Erythroblast (primary cell): ENCODE measurements at regions not wholly inside any gene's neighbourhood (a gene's known extent, or its start where the extent isn't known, plus 50 kb on each side); places are given as distances from the start of the nearest gene placed in this dataset.

Source experiments
- DNase-seq, 2 experiments: peaks; one replicate each; lab custom pipeline; 2025; lab: John Stamatoyannopoulos, UW
- GATA1 ChIP-seq: IDR thresholded peaks from 2 replicates; pipeline ENCODE4 v1.6.1; 2011; ENCODE audit warnings: low read depth, mild to moderate bottlenecking, control low read depth, low read length, moderate library complexity
- POLR2A ChIP-seq: IDR thresholded peaks from 2 replicates; pipeline ENCODE4 v1.6.1; 2011; ENCODE audit warnings: mild to moderate bottlenecking, low read length

DNA sequence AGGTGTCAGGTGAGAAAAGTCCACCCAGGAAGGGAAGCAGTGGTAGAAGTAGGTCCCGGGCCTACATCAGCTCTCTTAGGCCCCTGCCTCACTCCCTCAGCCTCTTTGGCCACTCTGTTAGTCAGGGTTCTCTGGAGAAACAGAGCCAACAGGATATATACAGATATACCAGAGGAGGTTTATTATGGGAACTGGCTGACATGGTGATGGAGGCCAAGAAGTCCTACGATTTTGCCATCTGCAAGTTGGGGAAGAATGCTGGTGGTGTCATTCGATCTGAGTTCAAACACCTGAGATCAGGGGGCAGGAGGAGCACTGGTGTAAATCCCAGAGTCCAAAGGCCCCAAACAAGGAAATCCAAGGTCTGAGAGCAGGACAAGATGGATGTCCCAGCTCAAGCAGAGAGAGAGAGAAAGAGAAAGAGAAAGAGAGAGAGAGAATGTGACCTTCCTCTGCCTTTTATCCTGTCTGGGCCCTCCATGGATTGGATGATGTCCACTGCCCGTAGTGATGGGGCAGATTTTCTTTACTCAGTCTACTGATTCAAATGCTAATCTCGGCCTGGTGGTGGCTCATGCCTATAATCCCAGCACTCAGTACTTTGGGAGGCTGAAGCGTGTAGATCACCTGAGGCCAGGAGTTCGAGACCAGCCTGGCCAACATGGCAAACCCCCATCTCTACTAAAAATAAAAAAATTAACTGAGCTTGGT, 111.1 kb upstream of the MYCN start:
- TF ChIP-seq GATA1 (no peak), POLR2A (no peak)

GRCh38 chr2:15829985-15830384, 110.4 kb upstream of the MYCN start:
- no peak for TF ChIP-seq POLR2A
- no peak for TF ChIP-seq GATA1
- DNase-seq, result no peak

More for the DNA sequence above, 111.1 kb upstream of the MYCN start:
- no peak for DNase-seq

DNA sequence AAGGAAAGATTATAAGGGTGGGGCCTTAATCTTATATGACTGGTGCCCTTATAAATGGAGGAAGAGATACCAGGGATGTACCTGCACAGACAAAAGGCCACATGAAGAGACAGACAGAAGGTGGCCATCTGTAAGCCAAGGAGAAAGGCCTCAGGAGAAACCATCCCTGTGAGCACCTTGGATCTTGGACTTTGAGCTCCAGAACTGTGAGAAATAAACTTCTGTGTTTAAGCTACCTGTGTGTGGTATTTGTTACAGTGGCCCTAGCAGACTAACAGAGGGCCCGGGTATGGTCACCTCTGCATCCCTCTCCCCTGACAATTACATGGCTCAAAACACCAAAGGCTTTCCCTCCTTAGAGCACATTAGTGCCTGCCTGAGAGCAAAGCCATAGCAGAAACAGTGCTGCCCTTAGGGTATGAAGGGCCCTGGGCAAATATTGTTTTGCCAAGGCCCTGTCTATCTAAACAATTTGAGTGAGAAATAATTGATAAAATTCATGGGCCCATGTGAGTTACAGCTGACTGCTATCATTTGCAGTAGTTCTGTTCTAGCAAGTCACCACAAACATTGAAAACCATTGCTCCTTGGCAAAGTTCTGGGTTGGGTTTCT, 109.3 kb upstream of the MYCN start:
- no peak for TF ChIP-seq POLR2A
- TF ChIP-seq GATA1, result no peak
- DNase-seq, result no peak

GRCh38 chr2:15832030-15832709, 108.2 kb upstream of the MYCN start:
- TF ChIP-seq GATA1, result no peak
- no peak for TF ChIP-seq POLR2A
- DNase-seq, result no peak

- no peak for TF ChIP-seq POLR2A
- TF ChIP-seq GATA1, result no peak
- DNase-seq, result no peak
These were observed 107.3 kb upstream of the MYCN start for GRCh38 chr2:15832849-15833680.

- TF ChIP-seq POLR2A (no peak), GATA1 (no peak)
These were observed 106.6 kb upstream of the MYCN start for GRCh38 chr2:15833731-15834130.

GRCh38 chr2:15834381-15835031, 105.8 kb upstream of the MYCN start:
- DNase-seq, result no peak
- no peak for TF ChIP-seq POLR2A
- TF ChIP-seq GATA1, result no peak

More at GRCh38 chr2:15833731-15834130, 106.6 kb upstream of the MYCN start:
- no peak for DNase-seq

DNA sequence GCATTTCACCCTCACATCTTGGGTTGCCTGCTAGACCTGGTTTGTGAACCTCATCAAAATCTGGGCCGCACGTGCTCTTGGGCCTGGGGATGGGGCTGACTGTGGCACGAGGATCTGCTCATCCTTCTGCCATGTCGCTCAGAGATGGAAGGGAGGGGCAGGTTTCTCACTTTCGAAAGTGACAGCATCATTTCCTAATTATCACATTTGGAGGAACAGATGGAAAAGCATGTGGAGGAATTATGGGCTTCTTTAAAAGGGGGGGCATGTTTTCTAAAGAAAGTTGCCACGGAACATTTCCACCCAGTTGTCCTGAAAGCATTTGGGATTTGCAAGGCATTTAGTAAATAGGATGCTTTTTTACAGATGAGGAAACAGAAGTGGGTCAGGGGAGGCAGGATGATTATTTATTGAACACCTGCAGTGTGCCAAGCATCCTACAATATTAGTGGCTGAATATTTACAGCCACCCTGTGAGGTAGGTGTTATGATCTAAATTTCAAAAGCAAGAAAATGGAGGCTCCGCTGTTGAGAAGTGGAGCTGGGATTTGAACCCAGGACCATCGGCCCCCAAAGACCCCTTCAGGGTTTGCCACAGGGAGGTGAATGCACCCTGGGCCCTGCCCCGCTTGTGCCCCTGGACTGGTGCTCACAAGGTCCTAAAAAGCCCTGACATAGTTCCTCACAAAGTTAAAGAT, 104.2 kb upstream of the MYCN start:
- no peak for TF ChIP-seq GATA1
- TF ChIP-seq POLR2A, result no peak
- no peak for DNase-seq

DNA sequence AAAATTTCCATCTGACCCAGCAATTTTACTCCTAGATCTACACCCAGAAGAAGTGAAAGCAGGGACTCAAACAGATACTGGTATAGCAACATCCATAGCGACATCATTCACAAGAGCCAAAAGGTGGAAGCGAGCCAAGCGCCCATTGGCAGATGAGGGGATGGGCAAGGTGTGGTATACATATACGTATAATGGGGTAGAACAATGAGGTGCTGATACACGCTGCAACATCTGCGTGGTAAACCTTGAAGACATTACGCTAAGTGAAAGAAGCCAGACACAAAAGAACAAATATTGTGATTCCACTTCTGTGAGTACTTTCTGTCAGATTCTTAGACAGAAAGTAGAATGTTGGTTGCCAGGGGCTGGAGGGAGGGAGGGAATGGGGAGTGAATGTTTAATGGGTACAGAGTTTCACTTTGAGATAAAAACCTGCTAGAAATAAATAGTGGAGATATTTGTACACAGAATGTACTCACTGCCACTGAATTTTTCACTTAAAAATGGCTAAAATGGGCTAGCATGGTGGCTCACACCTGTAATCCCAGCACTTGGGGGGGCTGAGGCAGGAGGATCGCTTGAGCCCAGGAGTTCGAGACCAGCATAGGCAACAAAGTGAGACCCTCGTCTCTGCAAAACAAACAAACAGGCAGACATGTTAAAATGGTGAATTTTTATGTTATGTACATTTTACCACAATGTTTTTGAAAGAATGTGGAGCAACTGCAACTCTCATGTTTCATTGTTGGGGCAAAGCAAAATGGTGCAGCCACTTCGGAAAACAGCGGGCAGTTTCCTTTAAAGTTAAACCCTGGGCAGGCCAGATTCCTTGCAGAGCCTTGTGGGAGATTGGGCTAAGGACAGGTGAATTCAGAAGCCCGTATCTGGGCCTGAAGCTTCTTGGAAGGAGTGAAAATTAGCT, 103.4 kb upstream of the MYCN start:
- DNase-seq, result no peak
- TF ChIP-seq GATA1 (no peak), POLR2A (no peak)

- no peak for DNase-seq
- TF ChIP-seq POLR2A (no peak), GATA1 (no peak)
These were observed 101.8 kb upstream of the MYCN start for GRCh38 chr2:15838481-15839090.
